Fibroblast of lung (primary cell): ENCODE measurements at regions not wholly inside any gene's neighbourhood (a gene's known extent, or its start where the extent isn't known, plus 50 kb on each side); places are given as distances from the start of the nearest gene placed in this dataset.

Experiments used
- CTCF ChIP-seq, 2 donors: IDR thresholded peaks in 1 of 2; conservative IDR thresholded peaks in 1 of 2; 1 replicate in 1 of 2; 2 replicates in 1 of 2; pipeline ENCODE4 v1.5.1; 2011 to 2012; ENCODE audit warnings: low read length in 2 of 2, control low read depth in 1 of 2, inconsistent platforms in 1 of 2, low read depth in 1 of 2, mild to moderate bottlenecking in 1 of 2
- EZH2 ChIP-seq: IDR thresholded peaks from 2 replicates; pipeline ENCODE4 v1.5.1; 2012; ENCODE audit warnings: low read length, control low read depth, mild to moderate bottlenecking; ENCODE audit errors: missing control alignments

- no peak for TF ChIP-seq EZH2
- no peak for TF ChIP-seq CTCF (conservative IDR thresholded peaks at IDR 0.05 in 1 of 2, IDR thresholded peaks at IDR 0.05 in 1 of 2; ENCODE audit: low read depth in 1 of 2, low read length in 2 of 2)
Observed at GRCh38 chr12:66804563-66804974, 125.7 kb upstream of the GRIP1 start.
